Neural cell (in vitro differentiated cells): ENCODE measurements at regions not wholly inside any gene's neighbourhood (a gene's known extent, or its start where the extent isn't known, plus 50 kb on each side); places are given as distances from the start of the nearest gene placed in this dataset.

ENCODE experiments used
- H2AFZ ChIP-seq: fragments of 200-600, 300-800 bp; sonication (generic), shearing (Covaris generic); 2 replicates; pipeline ENCODE4 v1.6.0; 2014; ENCODE audit warnings: low read depth, mild to moderate bottlenecking, antibody characterized with exemption, low read length, moderate library complexity
- H3F3A ChIP-seq: fragments of 200-600 bp; shearing (Covaris generic); 2 replicates; pipeline ENCODE4 v1.6.1; 2016; ENCODE audit warnings: mild to moderate bottlenecking, moderate library complexity, mixed read lengths, antibody characterized with exemption, low read length; ENCODE audit not compliant: insufficient read depth, poor library complexity, severe bottlenecking
- H3K27ac ChIP-seq: fragments of 200-600, 300-800 bp; sonication (generic), shearing (Covaris generic); 2 replicates; pipeline ENCODE4 v1.5.1; 2014; ENCODE audit warnings: mild to moderate bottlenecking, low read length, moderate library complexity
- H3K27me3 ChIP-seq: fragments of 300-800, 200-600 bp; sonication (generic), shearing (Covaris generic); 2 replicates; pipeline ENCODE4 v1.6.0; 2014; ENCODE audit warnings: mild to moderate bottlenecking, low read depth, low read length, moderate library complexity; ENCODE audit not compliant: insufficient read depth
- H3K36me3 ChIP-seq: fragments of 300-800, 200-600 bp; sonication (generic), shearing (Covaris generic); 2 replicates; pipeline ENCODE4 v1.5.1; 2014; ENCODE audit warnings: mild to moderate bottlenecking, antibody characterized with exemption, low read length, moderate library complexity; ENCODE audit not compliant: insufficient read depth
- H3K4me2 ChIP-seq: fragments of 300-800, 200-600 bp; sonication (generic), shearing (Covaris generic); 2 replicates; pipeline ENCODE4 v1.6.0; 2014; ENCODE audit warnings: mild to moderate bottlenecking, low read length
- H3K4me3 ChIP-seq: fragments of 300-800, 200-600 bp; sonication (generic), shearing (Covaris generic); 2 replicates; pipeline ENCODE4 v1.5.1; 2014; ENCODE audit warnings: mild to moderate bottlenecking, low read length, moderate library complexity
- H3K79me2 ChIP-seq: fragments of 200-600 bp; shearing (Covaris generic); replicated peaks from 2 replicates; pipeline ENCODE4 v1.6.0; 2014; ENCODE audit warnings: mild to moderate bottlenecking, low read length, moderate library complexity; ENCODE audit not compliant: insufficient read depth
- H3K9ac ChIP-seq: fragments of 300-800, 200-600 bp; sonication (generic), shearing (Covaris generic); 2 replicates; pipeline ENCODE4 v1.6.1; 2016; ENCODE audit warnings: mild to moderate bottlenecking, low read length, mixed read lengths
- H3K9me2 ChIP-seq: fragments of 200-600 bp; shearing (Covaris generic); 2 replicates; pipeline ENCODE4 v1.6.1; 2016; ENCODE audit warnings: mild to moderate bottlenecking, low read length, mixed read lengths; ENCODE audit not compliant: insufficient read depth
- H3K9me3 ChIP-seq: fragments of 200-600, 300-800 bp; sonication (generic), shearing (Covaris generic); 2 replicates; pipeline ENCODE4 v1.6.1; 2016; ENCODE audit warnings: mild to moderate bottlenecking, mixed run types, low read length, moderate library complexity, mixed read lengths
- H4K20me1 ChIP-seq: fragments of 200-600 bp; shearing (Covaris generic); 2 replicates; pipeline ENCODE4 v1.6.1; 2016; ENCODE audit warnings: mild to moderate bottlenecking, mixed run types; ENCODE audit not compliant: insufficient read depth
- CTCF ChIP-seq: fragments of 450-650 bp; IDR thresholded peaks from 2 replicates; pipeline ENCODE4 v1.5.1; 2014; ENCODE audit warnings: antibody characterized with exemption, mild to moderate bottlenecking, moderate library complexity; ENCODE audit not compliant: poor library complexity, severe bottlenecking
- EP300 ChIP-seq: fragments of 450-650 bp; conservative IDR thresholded peaks from 2 replicates; pipeline ENCODE4 v1.6.1; 2014; ENCODE audit warnings: antibody characterized with exemption, mild to moderate bottlenecking, moderate library complexity; ENCODE audit not compliant: poor library complexity, severe bottlenecking
- EZH2 ChIP-seq: fragments of 200-600, 300-800 bp; shearing (Covaris generic), sonication (generic); IDR thresholded peaks from 2 replicates; pipeline ENCODE4 v1.6.1; 2014; ENCODE audit warnings: antibody characterized with exemption, low read length, borderline replicate concordance, mild to moderate bottlenecking; ENCODE audit not compliant: insufficient read depth, poor library complexity, severe bottlenecking
- MXI1 ChIP-seq: fragments of 450-650 bp; conservative IDR thresholded peaks from 2 replicates; pipeline ENCODE4 v1.6.1; 2014; ENCODE audit warnings: antibody characterized with exemption, mild to moderate bottlenecking; ENCODE audit not compliant: poor library complexity, severe bottlenecking
- POLR2AphosphoS5 ChIP-seq: IDR thresholded peaks from 2 replicates; pipeline ENCODE4 v1.6.1; 2012
- RAD21 ChIP-seq: fragments of 450-650 bp; conservative IDR thresholded peaks from 2 replicates; pipeline ENCODE4 v1.6.1; 2014; ENCODE audit warnings: antibody characterized with exemption, mild to moderate bottlenecking, moderate library complexity
- REST ChIP-seq: IDR thresholded peaks from 2 replicates; pipeline ENCODE4 v1.6.1; 2012; ENCODE audit warnings: borderline replicate concordance
- SMC3 ChIP-seq: fragments of 450-650 bp; conservative IDR thresholded peaks from 2 replicates; pipeline ENCODE4 v1.6.1; 2014; ENCODE audit warnings: antibody characterized with exemption, mild to moderate bottlenecking, moderate library complexity; ENCODE audit not compliant: poor library complexity
- TAF1 ChIP-seq: IDR thresholded peaks from 2 replicates; pipeline ENCODE4 v1.6.1; 2012; ENCODE audit warnings: low read depth

- Histone ChIP-seq H3K27me3 (no peaks in the 10 kb centered on the region), H3K27ac (no peak overlapping the region), H3K9me3 (no peaks in the 10 kb centered on the region), H3K4me2 (no peak overlapping the region), H3F3A (no peaks in the 10 kb centered on the region), H3K36me3 (no peaks in the 10 kb centered on the region), H3K4me3 (no peak overlapping the region), H3K79me2 (no peaks in the 10 kb centered on the region), H3K9ac (no peak overlapping the region), H2AFZ (no peak overlapping the region), H3K9me2 (no peaks in the 10 kb centered on the region), H4K20me1 (no peaks in the 10 kb centered on the region)
- TF ChIP-seq TAF1 (no peak), POLR2AphosphoS5 (no peak), SMC3 (no peak), REST (no peak), CTCF (no peak), MXI1 (no peak), EP300 (no peak), RAD21 (no peak), EZH2 (no peak)
Measured at GRCh38 chr6:117089604-117090003, 175.8 kb upstream of the VGLL2 start.

- TF ChIP-seq RAD21 (no peak), SMC3 (no peak), POLR2AphosphoS5 (no peak), EP300 (no peak), TAF1 (no peak), REST (no peak), MXI1 (no peak), EZH2 (no peak), CTCF (no peak)
- Histone ChIP-seq H4K20me1 (no peaks in the 10 kb centered on the region), H3K79me2 (no peaks in the 10 kb centered on the region), H3K4me3 (no peak overlapping the region), H2AFZ (no peak overlapping the region), H3K9me3 (no peaks in the 10 kb centered on the region), H3K4me2 (no peak overlapping the region), H3K27me3 (no peaks in the 10 kb centered on the region), H3F3A (no peaks in the 10 kb centered on the region), H3K9me2 (no peaks in the 10 kb centered on the region), H3K27ac (no peak overlapping the region), H3K9ac (no peak overlapping the region), H3K36me3 (no peaks in the 10 kb centered on the region)
Measured at GRCh38 chr6:117110146-117110545, 155.2 kb upstream of the VGLL2 start.
